ENCODE measurements at regions not wholly inside any gene's neighbourhood (a gene's known extent, or its start where the extent isn't known, plus 50 kb on each side); places are given as distances from the start of the nearest gene placed in this dataset.
A peak's percentile ranks its signal among the peaks of the same experiment; 100 is the strongest.

- Histone ChIP-seq H3K27me3 (no peaks in the 10 kb centered on the region), H3K36me3 (no peaks in the 10 kb centered on the region), H3K27ac (peak overlapping the region; percentile 61), H3K4me1 (no peaks in the 10 kb centered on the region), H3K9me3 (no peaks in the 10 kb centered on the region), H3K4me3 (no peak overlapping the region)
- DNase-seq (peak; percentile 68), ATAC-seq (peak; percentile 99)
- TF ChIP-seq CTCF (IDR thresholded peaks at IDR 0.05): no peak
- intact Hi-C loops (cut with DNase I): no loop called here
Observed at GRCh38 chr2:18345848-18346247, 214.6 kb downstream of the RDH14 start.

- no peak overlapping the region for H3K27ac ChIP-seq
- no peak for TF ChIP-seq CTCF (IDR thresholded peaks at IDR 0.05)
- no peaks in the 10 kb centered on the region for H3K27me3 ChIP-seq
- no peaks in the 10 kb centered on the region for H3K9me3 ChIP-seq
- ATAC-seq: no peak
- no peak overlapping the region for H3K4me3 ChIP-seq
- no peaks in the 10 kb centered on the region for H3K36me3 ChIP-seq
- intact Hi-C loops (cut with DNase I): no loop called here
- no peak for DNase-seq
- H3K4me1 ChIP-seq: no peaks in the 10 kb centered on the region
Observed at GRCh38 chr2:18342901-18343300, 217.6 kb downstream of the RDH14 start.

- Histone ChIP-seq H3K27me3 (no peaks in the 10 kb centered on the region), H3K27ac (no peak overlapping the region), H3K36me3 (no peaks in the 10 kb centered on the region), H3K9me3 (no peaks in the 10 kb centered on the region), H3K4me1 (no peaks in the 10 kb centered on the region), H3K4me3 (no peak overlapping the region)
- intact Hi-C loops (cut with DNase I): no loop called here
- no peak for TF ChIP-seq CTCF (IDR thresholded peaks at IDR 0.05)
- DNase-seq (no peak), ATAC-seq (no peak)
Observed at GRCh38 chr2:18339326-18339725, 221.1 kb downstream of the RDH14 start.

- no peak for ATAC-seq
- Histone ChIP-seq H3K9me3 (no peaks in the 10 kb centered on the region), H3K4me3 (no peak overlapping the region), H3K27ac (no peak overlapping the region), H3K36me3 (no peaks in the 10 kb centered on the region), H3K4me1 (no peaks in the 10 kb centered on the region), H3K27me3 (no peaks in the 10 kb centered on the region)
- no peak for DNase-seq
- intact Hi-C loops (cut with DNase I): no loop called here
- no peak for TF ChIP-seq CTCF (IDR thresholded peaks at IDR 0.05)
Observed at GRCh38 chr2:18336975-18337374, 223.5 kb downstream of the RDH14 start.

GRCh38 chr2:18332477-18332876 lies 228.0 kb downstream of the RDH14 start:
- Histone ChIP-seq H3K36me3 (no peaks in the 10 kb centered on the region), H3K27ac (no peak overlapping the region), H3K4me1 (no peaks in the 10 kb centered on the region), H3K27me3 (no peaks in the 10 kb centered on the region), H3K4me3 (no peak overlapping the region), H3K9me3 (no peaks in the 10 kb centered on the region)
- no peak for TF ChIP-seq CTCF (IDR thresholded peaks at IDR 0.05)
- intact Hi-C loops (cut with DNase I): no loop called here
- ATAC-seq: peak; percentile 34
- no peak for DNase-seq

GRCh38 chr2:18325118-18325517 lies 235.3 kb downstream of the RDH14 start:
- no peak for TF ChIP-seq CTCF (IDR thresholded peaks at IDR 0.05)
- intact Hi-C loops (cut with DNase I): no loop called here
- no peak for ATAC-seq

More at GRCh38 chr2:18325118-18325517, 235.3 kb downstream of the RDH14 start:
- no peak overlapping the region for H3K27ac ChIP-seq
- DNase-seq: no peak
- no peaks in the 10 kb centered on the region for H3K4me1 ChIP-seq
- no peaks in the 10 kb centered on the region for H3K9me3 ChIP-seq
- H3K36me3 ChIP-seq: no peaks in the 10 kb centered on the region
- no peak overlapping the region for H3K4me3 ChIP-seq
- no peaks in the 10 kb centered on the region for H3K27me3 ChIP-seq
